ENCODE measurements at regions not wholly inside any gene's neighbourhood (a gene's known extent, or its start where the extent isn't known, plus 50 kb on each side); places are given as distances from the start of the nearest gene placed in this dataset.

GRCh38 chr4:155564880-155565279 lies 101.8 kb upstream of the GUCY1A1 start:
- DNase-seq (ENCODE audit: low read depth): no peak
- H3K4me3 ChIP-seq (ENCODE audit: low read length): no peak overlapping the region
- no peak for TF ChIP-seq CTCF (conservative IDR thresholded peaks at IDR 0.05; ENCODE audit: low read length)

GRCh38 chr4:155564086-155564485 lies 102.6 kb upstream of the GUCY1A1 start:
- DNase-seq (ENCODE audit: low read depth): no peak
- H3K4me3 ChIP-seq (ENCODE audit: low read length): no peak overlapping the region
- no peak for TF ChIP-seq CTCF (conservative IDR thresholded peaks at IDR 0.05; ENCODE audit: low read length)

GRCh38 chr4:155559915-155560314 lies 106.7 kb upstream of the GUCY1A1 start:
- no peak overlapping the region for H3K4me3 ChIP-seq (ENCODE audit: low read length)
- TF ChIP-seq CTCF (conservative IDR thresholded peaks at IDR 0.05; ENCODE audit: low read length): no peak
- DNase-seq (ENCODE audit: low read depth): peak; percentile 79

- no peak overlapping the region for H3K4me3 ChIP-seq (ENCODE audit: low read length)
- DNase-seq (ENCODE audit: low read depth): no peak
- no peak for TF ChIP-seq CTCF (conservative IDR thresholded peaks at IDR 0.05; ENCODE audit: low read length)
These were observed 114.5 kb upstream of the GUCY1A1 start for GRCh38 chr4:155552180-155552579.

- no peak for TF ChIP-seq CTCF (conservative IDR thresholded peaks at IDR 0.05; ENCODE audit: low read length)
- H3K4me3 ChIP-seq (ENCODE audit: low read length): no peak overlapping the region
- DNase-seq (ENCODE audit: low read depth): peak; percentile 90
These were observed 118.5 kb upstream of the GUCY1A1 start for GRCh38 chr4:155548173-155548572.

- no peak for TF ChIP-seq CTCF (conservative IDR thresholded peaks at IDR 0.05; ENCODE audit: low read length)
- H3K4me3 ChIP-seq (ENCODE audit: low read length): no peak overlapping the region
- DNase-seq (ENCODE audit: low read depth): no peak
These were observed 120.2 kb upstream of the GUCY1A1 start for GRCh38 chr4:155546451-155546850.

- DNase-seq (ENCODE audit: low read depth): no peak
- no peak for TF ChIP-seq CTCF (conservative IDR thresholded peaks at IDR 0.05; ENCODE audit: low read length)
- H3K4me3 ChIP-seq (ENCODE audit: low read length): no peak overlapping the region
These were observed 121.2 kb upstream of the GUCY1A1 start for GRCh38 chr4:155545456-155545855.
